ENCODE measurements at regions not wholly inside any gene's neighbourhood (a gene's known extent, or its start where the extent isn't known, plus 50 kb on each side); places are given as distances from the start of the nearest gene placed in this dataset.

DNA sequence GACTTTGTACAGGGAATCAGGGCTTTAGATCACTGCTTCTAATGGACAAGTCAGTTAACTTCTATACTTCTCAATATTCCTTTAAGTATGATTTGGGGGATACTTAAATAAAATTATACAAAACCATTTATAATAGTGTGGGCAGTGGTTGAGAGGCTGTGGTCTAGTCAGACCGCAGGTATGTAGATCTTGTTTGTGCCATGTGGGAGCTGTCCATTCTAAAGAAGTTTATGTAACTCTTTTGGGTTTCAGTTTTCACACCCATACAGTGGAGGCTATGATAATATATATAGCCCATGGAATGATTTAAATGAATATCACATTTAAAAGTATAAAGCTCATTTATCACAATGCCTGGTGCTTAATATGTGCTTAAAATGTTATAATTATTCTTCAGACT is 654.3 kb upstream of the KIF2B start:
- no peak overlapping the region for H3K4me2 ChIP-seq
- no peak overlapping the region for H3K27ac ChIP-seq (ENCODE audit: low read depth)
- H3K27me3 ChIP-seq (ENCODE audit: insufficient read depth): no peaks in the 10 kb centered on the region
- H4K20me1 ChIP-seq (replicated peaks; ENCODE audit: insufficient read depth): no peaks in the 10 kb centered on the region
- TF ChIP-seq EZH2phosphoT487 (IDR thresholded peaks at IDR 0.05; ENCODE audit: unreplicated experiment) (no peak), ZNF462 (CRISPR knock-in tag; IDR thresholded peaks at IDR 0.05) (no peak), ZNF114 (CRISPR knock-in tag; IDR thresholded peaks at IDR 0.05) (no peak), JUNB (IDR thresholded peaks at IDR 0.05; ENCODE audit: unreplicated experiment) (no peak), EZH2 (IDR thresholded peaks at IDR 0.05; ENCODE audit: low read depth, unreplicated experiment) (no peak), CTCF (conservative IDR thresholded peaks at IDR 0.05; ENCODE audit: low read depth in 2 of 2) (no peak)
- TF ChIP-seq, protein P1, sequence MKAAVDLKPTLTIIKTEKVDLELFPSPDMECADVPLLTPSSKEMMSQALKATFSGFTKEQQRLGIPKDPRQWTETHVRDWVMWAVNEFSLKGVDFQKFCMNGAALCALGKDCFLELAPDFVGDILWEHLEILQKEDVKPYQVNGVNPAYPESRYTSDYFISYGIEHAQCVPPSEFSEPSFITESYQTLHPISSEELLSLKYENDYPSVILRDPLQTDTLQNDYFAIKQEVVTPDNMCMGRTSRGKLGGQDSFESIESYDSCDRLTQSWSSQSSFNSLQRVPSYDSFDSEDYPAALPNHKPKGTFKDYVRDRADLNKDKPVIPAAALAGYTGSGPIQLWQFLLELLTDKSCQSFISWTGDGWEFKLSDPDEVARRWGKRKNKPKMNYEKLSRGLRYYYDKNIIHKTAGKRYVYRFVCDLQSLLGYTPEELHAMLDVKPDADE (IDR thresholded peaks at IDR 0.05): no peak
- H3K27me3 Mint-ChIP-seq (ENCODE audit: insufficient read depth, low read depth, poor library complexity): no peaks in the 10 kb centered on the region
- ATAC-seq: no peak
- no peaks in the 10 kb centered on the region for H3K36me3 ChIP-seq (ENCODE audit: insufficient read depth)
- H3K4me1 Mint-ChIP-seq: peaks cover 6% of the 10 kb centered on the region; the same call in 2 of the 3 replicates
- no peak for DNase-seq (ENCODE audit: low spot score)
- H3K79me2 ChIP-seq (replicated peaks; ENCODE audit: insufficient read depth): no peaks in the 10 kb centered on the region
- no peak overlapping the region for H2AFZ ChIP-seq
- no peaks in the 10 kb centered on the region for H3F3A ChIP-seq (replicated peaks; ENCODE audit: low read depth)
- H3K9me3 Mint-ChIP-seq: no peaks in the 10 kb centered on the region
- no peak overlapping the region for H3K4me3 ChIP-seq
- H3K4me1 ChIP-seq (ENCODE audit: insufficient read depth): peaks cover 5% of the 10 kb centered on the region; the same call in 1 of the 2 replicates
- H3K27ac Mint-ChIP-seq: no peak overlapping the region
- H3K9me2 ChIP-seq (ENCODE audit: insufficient read depth): no peaks in the 10 kb centered on the region
- H3K4me3 Mint-ChIP-seq: no peak overlapping the region
- no peaks in the 10 kb centered on the region for H3K36me3 Mint-ChIP-seq (ENCODE audit: low read depth)

Measured in GM23338 (cell line).